CD1c-positive myeloid dendritic cell (primary cell): ENCODE measurements at regions not wholly inside any gene's neighbourhood (a gene's known extent, or its start where the extent isn't known, plus 50 kb on each side); places are given as distances from the start of the nearest gene placed in this dataset.

ENCODE experiments used
- DNase-seq: peaks from one replicate; pipeline ENCODE4 v3.0.0-alpha.2; 2016; ENCODE audit errors: extremely low spot score

GRCh38 chr15:58271410-58271809 lies 133.2 kb downstream of the AQP9 start:
- no peak for DNase-seq

- DNase-seq: no peak
Observed at GRCh38 chr15:58273104-58273503, 134.9 kb downstream of the AQP9 start.

GRCh38 chr15:58274885-58275284 lies 136.7 kb downstream of the AQP9 start:
- DNase-seq: no peak

GRCh38 chr15:58275785-58276184 lies 137.6 kb downstream of the AQP9 start:
- DNase-seq: no peak

GRCh38 chr15:58276924-58277323 lies 138.7 kb downstream of the AQP9 start:
- no peak for DNase-seq

GRCh38 chr15:58277333-58277732 lies 139.2 kb downstream of the AQP9 start:
- DNase-seq: no peak

- DNase-seq: no peak
Observed at GRCh38 chr15:58279106-58279505, 140.9 kb downstream of the AQP9 start.

GRCh38 chr15:58279654-58280053 lies 141.5 kb downstream of the AQP9 start:
- no peak for DNase-seq

- peak; percentile 33 for DNase-seq
Observed at GRCh38 chr15:58282060-58282708, 144.0 kb downstream of the AQP9 start.

GRCh38 chr15:58283302-58283701 lies 145.1 kb downstream of the AQP9 start:
- DNase-seq: no peak

GRCh38 chr15:58284293-58284692 lies 146.1 kb downstream of the AQP9 start:
- DNase-seq: no peak

- no peak for DNase-seq
Observed at GRCh38 chr15:58285212-58285920, 146.4 kb upstream of the LIPC start.

GRCh38 chr15:58285921-58286278 lies 145.9 kb upstream of the LIPC start:
- DNase-seq: no peak

- no peak for DNase-seq
Observed at GRCh38 chr15:58286523-58286922, 145.3 kb upstream of the LIPC start.

- DNase-seq: no peak
Observed at GRCh38 chr15:58287891-58288290, 143.9 kb upstream of the LIPC start.

- DNase-seq: no peak
Observed at GRCh38 chr15:58288592-58288991, 143.2 kb upstream of the LIPC start.

- DNase-seq: no peak
Observed at GRCh38 chr15:58291848-58292247, 139.9 kb upstream of the LIPC start.

- DNase-seq: no peak
Observed at GRCh38 chr15:58292751-58293175, 139.0 kb upstream of the LIPC start.

GRCh38 chr15:58293622-58294550 lies 137.9 kb upstream of the LIPC start:
- DNase-seq: no peak

- DNase-seq: no peak
Observed at GRCh38 chr15:58294681-58295254, 137.0 kb upstream of the LIPC start.

- no peak for DNase-seq
Observed at GRCh38 chr15:58295637-58296215, 136.1 kb upstream of the LIPC start.

- DNase-seq: no peak
Observed at GRCh38 chr15:58296276-58296675, 135.5 kb upstream of the LIPC start.
